ENCODE measurements at regions not wholly inside any gene's neighbourhood (a gene's known extent, or its start where the extent isn't known, plus 50 kb on each side); places are given as distances from the start of the nearest gene placed in this dataset.
"Not testable (repeated sequence)": the region's sequence is repeated elsewhere in the genome, so short reads cannot be mapped to it uniquely, and the experiment has no call there.

- no peak for DNase-seq
Measured at GRCh38 chr12:72753571-72753970, 481.4 kb downstream of the TRHDE start.

DNA sequence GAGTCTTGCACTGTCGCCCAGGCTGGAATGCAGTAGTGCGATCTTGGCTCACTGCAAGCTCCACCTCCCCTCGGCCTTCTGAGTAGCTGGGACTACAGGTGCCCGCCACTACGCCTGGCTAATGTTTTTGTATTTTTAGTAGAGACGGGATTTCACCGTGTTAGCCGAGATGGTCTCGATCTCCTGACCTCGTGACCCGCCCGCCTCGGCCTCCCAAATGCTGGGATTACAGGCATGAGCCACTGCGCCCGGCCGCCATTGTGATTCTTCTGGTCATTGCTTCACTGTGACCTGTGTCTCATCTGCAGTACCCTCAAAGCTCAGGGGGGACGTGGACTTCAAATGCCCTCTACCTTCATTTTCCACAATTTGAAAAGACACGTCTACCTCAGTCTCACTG lies 481.9 kb downstream of the TRHDE start:
- H3K36me3 ChIP-seq; H3K9me3 ChIP-seq; DNase-seq; H3K4me3 ChIP-seq; intact Hi-C loops (cut with DNase I); H3K27me3 ChIP-seq; H3K27ac ChIP-seq; H3K4me1 ChIP-seq: not testable (repeated sequence)
- 92% methylated on average over 18 of the region's 18 CpGs for WGBS, 2 donors

More at GRCh38 chr12:72753571-72753970, 481.4 kb downstream of the TRHDE start:
- H3K9me3 ChIP-seq = no peaks in the 10 kb centered on the region
- no peak for TF ChIP-seq POLR2A (IDR thresholded peaks at IDR 0.05)
- TF ChIP-seq CTCF (IDR thresholded peaks at IDR 0.05) = no peak
- TF ChIP-seq EP300 (IDR thresholded peaks at IDR 0.05) = no peak
- no peak for TF ChIP-seq POLR2AphosphoS5 (IDR thresholded peaks at IDR 0.05)
- H3K4me3 ChIP-seq = no peak overlapping the region
- WGBS, 2 donors = 62 to 72% methylated on average over 3 of the region's 3 CpGs
- H3K27ac ChIP-seq = no peak overlapping the region
- H3K36me3 ChIP-seq = no peaks in the 10 kb centered on the region
- H3K4me1 ChIP-seq = no peaks in the 10 kb centered on the region
- intact Hi-C loops (cut with DNase I) = no loop called here
- H3K27me3 ChIP-seq = no peaks in the 10 kb centered on the region

DNA sequence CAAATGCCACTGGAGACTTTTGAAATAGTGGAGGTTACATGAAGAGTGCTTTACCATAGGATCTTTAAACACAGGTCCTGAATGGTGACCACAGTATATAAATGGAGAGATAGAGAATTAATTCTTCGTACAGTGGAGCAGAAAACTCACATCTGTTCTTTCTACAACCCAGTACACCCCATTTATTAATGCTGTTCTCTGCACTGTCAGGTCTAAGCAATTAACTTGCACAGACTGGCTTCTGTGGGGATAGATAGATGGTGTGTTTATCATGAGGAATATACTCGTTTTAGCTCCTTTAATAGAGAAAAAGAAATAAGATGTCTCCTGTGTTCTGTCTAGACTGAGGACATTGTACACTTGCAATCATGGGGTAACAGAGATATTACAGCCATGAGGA lies 494.3 kb downstream of the TRHDE start:
- H3K9me3 ChIP-seq = no peaks in the 10 kb centered on the region
- H3K4me3 ChIP-seq = no peak overlapping the region
- no peak overlapping the region for H3K27ac ChIP-seq
- DNase-seq = no peak
- intact Hi-C loops (cut with DNase I) = no loop called here
- no peak for TF ChIP-seq POLR2A (IDR thresholded peaks at IDR 0.05)
- no peaks in the 10 kb centered on the region for H3K27me3 ChIP-seq
- no peaks in the 10 kb centered on the region for H3K4me1 ChIP-seq
- 43 to 59% methylated on average over 2 of the region's 2 CpGs for WGBS, 2 donors
- H3K36me3 ChIP-seq = no peaks in the 10 kb centered on the region

- Histone ChIP-seq H3K9me3 (no peaks in the 10 kb centered on the region), H3K27ac (no peak overlapping the region), H3K4me3 (no peak overlapping the region), H3K27me3 (no peaks in the 10 kb centered on the region), H3K4me1 (no peaks in the 10 kb centered on the region), H3K36me3 (no peaks in the 10 kb centered on the region)
- TF ChIP-seq POLR2A (IDR thresholded peaks at IDR 0.05) (no peak), POLR2AphosphoS5 (IDR thresholded peaks at IDR 0.05) (no peak), EP300 (IDR thresholded peaks at IDR 0.05) (no peak), CTCF (IDR thresholded peaks at IDR 0.05) (no peak)
- DNase-seq = no peak
- intact Hi-C loops (cut with DNase I) = no loop called here
Measured at GRCh38 chr12:72774023-72774422, 501.9 kb downstream of the TRHDE start.

- intact Hi-C loops (cut with DNase I) = no loop called here
- Histone ChIP-seq H3K9me3 (no peaks in the 10 kb centered on the region), H3K4me1 (no peaks in the 10 kb centered on the region), H3K27me3 (no peaks in the 10 kb centered on the region), H3K4me3 (no peak overlapping the region), H3K27ac (no peak overlapping the region), H3K36me3 (no peaks in the 10 kb centered on the region)
- no peak for DNase-seq
- no peak for TF ChIP-seq POLR2AphosphoS5 (IDR thresholded peaks at IDR 0.05)
- no peak for TF ChIP-seq EP300 (IDR thresholded peaks at IDR 0.05)
- TF ChIP-seq POLR2A (IDR thresholded peaks at IDR 0.05) = no peak
- no peak for TF ChIP-seq CTCF (IDR thresholded peaks at IDR 0.05)
- whole genome bisulfite sequencing, 2 donors = 88 to 92% methylated on average over 1 of the region's 1 CpG
Measured at GRCh38 chr12:72777806-72778205, 505.6 kb downstream of the TRHDE start.

- Histone ChIP-seq H3K27me3 (no peaks in the 10 kb centered on the region), H3K27ac (no peak overlapping the region), H3K4me1 (no peaks in the 10 kb centered on the region), H3K4me3 (no peak overlapping the region), H3K9me3 (peaks cover 0 to 2% (median 0%) of the 10 kb centered on the region in 4 donors), H3K36me3 (no peaks in the 10 kb centered on the region)
- DNase-seq = no peak
- WGBS, 2 donors = 90 to 94% methylated on average over 1 of the region's 1 CpG
- intact Hi-C loops (cut with DNase I) = no loop called here
- TF ChIP-seq POLR2A (IDR thresholded peaks at IDR 0.05) = no peak
- no peak for TF ChIP-seq EP300 (IDR thresholded peaks at IDR 0.05)
- no peak for TF ChIP-seq POLR2AphosphoS5 (IDR thresholded peaks at IDR 0.05)
- TF ChIP-seq CTCF (IDR thresholded peaks at IDR 0.05) = no peak
Measured at GRCh38 chr12:72790273-72790672, 518.1 kb downstream of the TRHDE start.
